ENCODE measurements at regions not wholly inside any gene's neighbourhood (a gene's known extent, or its start where the extent isn't known, plus 50 kb on each side); places are given as distances from the start of the nearest gene placed in this dataset.

DNA sequence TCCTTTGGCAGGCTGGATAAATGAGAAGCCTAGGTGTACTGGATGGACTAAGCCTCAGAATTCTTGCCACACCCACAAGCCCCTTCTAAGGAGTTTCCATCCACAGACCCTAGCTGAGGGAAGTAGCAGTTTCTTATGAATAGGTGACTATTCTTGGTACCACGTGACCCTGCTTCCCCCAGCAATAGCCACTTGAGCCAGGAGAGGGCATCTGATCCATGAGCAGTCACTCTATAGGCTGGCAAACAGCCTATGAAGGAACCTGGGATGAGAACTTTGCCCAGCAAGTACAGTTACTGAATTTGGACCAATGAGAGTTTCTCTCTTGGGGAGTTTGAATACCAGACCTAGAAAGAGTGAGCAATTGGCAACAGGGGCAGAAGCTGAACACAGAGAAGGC, 84.0 kb downstream of the RTL9 start:
- 0 to 14% methylated on average over 1 of the region's 1 CpG for WGBS, 2 donors
- no peaks in the 10 kb centered on the region for H3K4me1 ChIP-seq
- H3K27ac ChIP-seq, result no peak overlapping the region
- H3K4me3 ChIP-seq, result no peak overlapping the region
- H3K36me3 ChIP-seq, result no peaks in the 10 kb centered on the region
- H3K27me3 ChIP-seq, result peaks cover 0 to 49% of the 10 kb centered on the region in 2 donors
- no peak for DNase-seq (ENCODE audit: low spot score in 2 of 2)
- H3K9me3 ChIP-seq, result no peaks in the 10 kb centered on the region
- TF ChIP-seq EP300 (IDR thresholded peaks at IDR 0.05), result no peak
- TF ChIP-seq, protein P1, sequence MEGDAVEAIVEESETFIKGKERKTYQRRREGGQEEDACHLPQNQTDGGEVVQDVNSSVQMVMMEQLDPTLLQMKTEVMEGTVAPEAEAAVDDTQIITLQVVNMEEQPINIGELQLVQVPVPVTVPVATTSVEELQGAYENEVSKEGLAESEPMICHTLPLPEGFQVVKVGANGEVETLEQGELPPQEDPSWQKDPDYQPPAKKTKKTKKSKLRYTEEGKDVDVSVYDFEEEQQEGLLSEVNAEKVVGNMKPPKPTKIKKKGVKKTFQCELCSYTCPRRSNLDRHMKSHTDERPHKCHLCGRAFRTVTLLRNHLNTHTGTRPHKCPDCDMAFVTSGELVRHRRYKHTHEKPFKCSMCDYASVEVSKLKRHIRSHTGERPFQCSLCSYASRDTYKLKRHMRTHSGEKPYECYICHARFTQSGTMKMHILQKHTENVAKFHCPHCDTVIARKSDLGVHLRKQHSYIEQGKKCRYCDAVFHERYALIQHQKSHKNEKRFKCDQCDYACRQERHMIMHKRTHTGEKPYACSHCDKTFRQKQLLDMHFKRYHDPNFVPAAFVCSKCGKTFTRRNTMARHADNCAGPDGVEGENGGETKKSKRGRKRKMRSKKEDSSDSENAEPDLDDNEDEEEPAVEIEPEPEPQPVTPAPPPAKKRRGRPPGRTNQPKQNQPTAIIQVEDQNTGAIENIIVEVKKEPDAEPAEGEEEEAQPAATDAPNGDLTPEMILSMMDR (IDR thresholded peaks at IDR 0.05), result peak in 1 of 5 experiments; percentile 11

DNA sequence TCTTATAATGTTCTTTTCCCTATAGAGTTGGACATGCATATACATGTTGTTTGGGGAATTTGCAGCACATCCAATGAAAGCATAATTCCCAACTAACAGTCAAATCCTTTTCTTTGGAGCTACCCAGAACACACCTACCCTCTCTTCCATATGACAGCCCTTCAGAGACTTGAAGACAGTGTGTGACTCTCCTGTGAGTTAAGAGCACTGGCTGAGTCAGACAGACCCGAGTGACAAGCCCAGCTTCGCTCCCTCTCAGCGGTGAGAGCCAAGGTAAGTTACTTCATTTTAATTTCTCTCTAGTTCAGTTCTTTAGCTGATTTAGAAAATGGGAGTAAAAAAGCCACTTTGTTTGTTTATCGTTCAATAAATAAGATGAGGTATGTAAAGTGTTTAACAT, 86.3 kb downstream of the RTL9 start:
- no peak overlapping the region for H3K27ac ChIP-seq
- peaks cover 0 to 54% of the 10 kb centered on the region in 2 donors for H3K27me3 ChIP-seq
- WGBS, 2 donors, result 76 to 80% methylated on average over 4 of the region's 4 CpGs
- DNase-seq (ENCODE audit: low spot score in 2 of 2), result no peak
- TF ChIP-seq POLR2A (IDR thresholded peaks at IDR 0.05), result no peak
- no peak for TF ChIP-seq EP300 (IDR thresholded peaks at IDR 0.05)
- TF ChIP-seq, protein P1 (IDR thresholded peaks at IDR 0.05), result no peak
- H3K4me3 ChIP-seq, result no peak overlapping the region
- H3K9me3 ChIP-seq, result no peaks in the 10 kb centered on the region
- no peaks in the 10 kb centered on the region for H3K36me3 ChIP-seq
- no peaks in the 10 kb centered on the region for H3K4me1 ChIP-seq

DNA sequence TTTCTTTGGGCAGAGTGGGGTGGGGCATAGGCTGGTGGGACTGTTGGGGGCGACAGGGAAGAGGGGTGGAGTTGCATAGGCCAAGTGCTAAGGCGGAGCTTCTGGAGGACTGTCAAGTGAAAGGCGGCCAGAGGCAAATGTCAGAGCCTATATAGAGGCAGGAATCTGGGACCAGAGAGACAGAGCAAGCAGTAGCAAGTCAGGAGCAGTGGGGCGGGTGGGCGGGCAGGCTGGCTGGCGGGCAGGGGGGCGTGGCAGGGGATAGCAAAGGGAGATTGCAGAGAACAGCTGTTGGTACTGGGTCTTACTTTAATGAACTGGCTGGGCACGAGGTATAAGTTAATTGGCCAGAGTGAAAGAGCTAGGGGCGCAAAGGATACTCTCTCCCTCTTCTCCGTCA, 89.8 kb downstream of the RTL9 start:
- Histone ChIP-seq H3K4me1 (no peaks in the 10 kb centered on the region), H3K27ac (no peak overlapping the region), H3K27me3 (peaks cover 0 to 46% of the 10 kb centered on the region in 2 donors), H3K4me3 (no peak overlapping the region), H3K9me3 (no peaks in the 10 kb centered on the region), H3K36me3 (no peaks in the 10 kb centered on the region)
- no peak for TF ChIP-seq POLR2A (IDR thresholded peaks at IDR 0.05)
- TF ChIP-seq, protein P1 (IDR thresholded peaks at IDR 0.05), result no peak
- TF ChIP-seq EP300 (IDR thresholded peaks at IDR 0.05), result no peak
- WGBS, 2 donors, result 60 to 74% methylated on average over 10 of the region's 10 CpGs
- DNase-seq (ENCODE audit: low spot score in 2 of 2), result no peak

DNA sequence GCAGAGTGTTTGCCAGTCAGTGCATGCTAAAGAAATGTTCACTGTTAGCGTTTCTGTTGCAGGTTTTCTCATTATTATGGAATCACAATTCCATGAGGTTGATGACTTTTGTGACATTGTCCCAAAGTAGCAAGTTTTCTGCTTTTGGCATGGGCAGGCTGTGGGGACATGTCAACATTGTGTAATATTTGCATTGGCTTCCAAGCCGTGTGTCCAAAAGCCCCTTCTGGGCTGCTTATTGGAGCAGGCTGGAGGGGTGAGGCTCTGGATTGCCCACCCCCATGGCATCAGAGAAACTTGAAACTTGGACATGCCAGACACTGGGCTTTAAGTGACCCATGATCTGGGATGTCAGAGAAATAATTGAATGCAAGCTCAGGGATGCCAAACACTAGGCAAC, 90.7 kb downstream of the RTL9 start:
- no peak for TF ChIP-seq EP300 (IDR thresholded peaks at IDR 0.05)
- TF ChIP-seq, protein P1 (IDR thresholded peaks at IDR 0.05), result no peak
- TF ChIP-seq POLR2A (IDR thresholded peaks at IDR 0.05), result no peak
- Histone ChIP-seq H3K36me3 (no peaks in the 10 kb centered on the region), H3K27me3 (peaks cover 0 to 39% of the 10 kb centered on the region in 2 donors), H3K27ac (no peak overlapping the region), H3K4me1 (no peaks in the 10 kb centered on the region), H3K9me3 (no peaks in the 10 kb centered on the region), H3K4me3 (no peak overlapping the region)
- no peak for DNase-seq (ENCODE audit: low spot score in 2 of 2)
- 56 to 61% methylated on average over 2 of the region's 2 CpGs for WGBS, 2 donors

DNA sequence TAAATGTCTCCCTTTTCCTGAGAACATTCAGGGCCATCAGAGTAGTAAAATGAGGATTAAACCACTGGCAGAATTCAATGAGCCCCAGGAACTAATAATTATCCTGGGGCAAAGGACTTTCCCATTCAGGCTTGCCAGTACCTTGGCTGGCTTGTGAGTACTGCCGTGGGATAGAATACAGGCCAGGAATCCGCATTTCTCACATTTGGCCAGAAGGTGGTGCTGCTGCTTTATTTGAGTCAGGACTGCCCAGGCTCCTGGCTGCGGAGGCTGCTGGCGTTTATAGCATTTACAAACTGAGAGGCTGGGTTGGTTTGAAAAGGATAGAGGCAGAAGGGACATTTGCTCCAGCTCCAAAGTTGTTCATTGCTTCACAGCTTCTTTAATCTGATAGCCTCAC, 91.4 kb downstream of the RTL9 start:
- no peaks in the 10 kb centered on the region for H3K36me3 ChIP-seq
- H3K27me3 ChIP-seq, result peaks cover 0 to 32% of the 10 kb centered on the region in 2 donors
- WGBS, 2 donors, result 0 to 2% methylated on average over 4 of the region's 4 CpGs
- H3K4me3 ChIP-seq, result no peak overlapping the region
- no peaks in the 10 kb centered on the region for H3K4me1 ChIP-seq
- TF ChIP-seq, protein P1 (IDR thresholded peaks at IDR 0.05), result peak; percentile 41 to 81 (median 75)
- no peak for TF ChIP-seq EP300 (IDR thresholded peaks at IDR 0.05)
- no peak for TF ChIP-seq POLR2A (IDR thresholded peaks at IDR 0.05)
- peak; percentile 70 to 83 for DNase-seq (ENCODE audit: low spot score in 2 of 2)
- no peaks in the 10 kb centered on the region for H3K9me3 ChIP-seq
- no peak overlapping the region for H3K27ac ChIP-seq
